ENCODE measurements at regions not wholly inside any gene's neighbourhood (a gene's known extent, or its start where the extent isn't known, plus 50 kb on each side); places are given as distances from the start of the nearest gene placed in this dataset.
A peak's percentile ranks its signal among the peaks of the same experiment; 100 is the strongest.

GRCh38 chr2:215664847-215665525 lies 229.1 kb upstream of the FN1 start (continued):
- TF ChIP-seq EP300 (IDR thresholded peaks at IDR 0.05; ENCODE audit: borderline replicate concordance in 1 of 2, control insufficient read depth in 1 of 2, low read depth in 2 of 2, low read length in 2 of 2) (peak in 1 of 2 experiments; percentile 62; a peak in 1 of 4 replicates), EED (IDR thresholded peaks at IDR 0.05; ENCODE audit: low read depth) (0 out of 2 replicates have a peak, but pooled peaks have one; percentile 43), IRF4 (IDR thresholded peaks at IDR 0.05; ENCODE audit: low read depth, low read length) (peak; percentile 71; the same call in 1 of the 2 replicates), TARDBP (IDR thresholded peaks at IDR 0.05; ENCODE audit: borderline replicate concordance) (no peak), SUZ12 (IDR thresholded peaks at IDR 0.05; ENCODE audit: unreplicated experiment) (no peak), SIN3A (IDR thresholded peaks at IDR 0.05; ENCODE audit: low read depth, low read length) (no peak), USF1 (IDR thresholded peaks at IDR 0.05; ENCODE audit: borderline replicate concordance, extremely low read length, insufficient read depth, low read depth, low read length) (no peak), NBN (IDR thresholded peaks at IDR 0.05) (peak; percentile 74), DPF2 (IDR thresholded peaks at IDR 0.05) (peak; percentile 90), RELB (IDR thresholded peaks at IDR 0.05; ENCODE audit: low read depth) (peak; percentile 73; the same call in 1 of the 2 replicates), NFXL1 (IDR thresholded peaks at IDR 0.05; ENCODE audit: borderline replicate concordance) (no peak), JUNB (IDR thresholded peaks at IDR 0.05) (peak; percentile 56; the same call in 1 of the 2 replicates), E2F4 (IDR thresholded peaks at IDR 0.05; ENCODE audit: low read depth, low read length) (no peak), BCL11A (IDR thresholded peaks at IDR 0.05; ENCODE audit: low read depth, low read length) (peak; percentile 85), PAX5 (IDR thresholded peaks at IDR 0.05; ENCODE audit: borderline replicate concordance, low read depth, low read length) (0 out of 2 replicates have a peak, but pooled peaks have one; percentile 11), CTCF (IDR thresholded peaks at IDR 0.05 in 2 of 3, conservative IDR thresholded peaks at IDR 0.05 in 1 of 3; ENCODE audit: control insufficient read depth in 2 of 3, extremely low read depth in 1 of 3, insufficient read depth in 1 of 3, low read depth in 3 of 3, low read length in 3 of 3) (no peak)
